ENCODE measurements at regions not wholly inside any gene's neighbourhood (a gene's known extent, or its start where the extent isn't known, plus 50 kb on each side); places are given as distances from the start of the nearest gene placed in this dataset.

GRCh38 chr6:44575644-44576043 is 188.1 kb downstream of the CDC5L start:
- TF ChIP-seq, protein P1, sequence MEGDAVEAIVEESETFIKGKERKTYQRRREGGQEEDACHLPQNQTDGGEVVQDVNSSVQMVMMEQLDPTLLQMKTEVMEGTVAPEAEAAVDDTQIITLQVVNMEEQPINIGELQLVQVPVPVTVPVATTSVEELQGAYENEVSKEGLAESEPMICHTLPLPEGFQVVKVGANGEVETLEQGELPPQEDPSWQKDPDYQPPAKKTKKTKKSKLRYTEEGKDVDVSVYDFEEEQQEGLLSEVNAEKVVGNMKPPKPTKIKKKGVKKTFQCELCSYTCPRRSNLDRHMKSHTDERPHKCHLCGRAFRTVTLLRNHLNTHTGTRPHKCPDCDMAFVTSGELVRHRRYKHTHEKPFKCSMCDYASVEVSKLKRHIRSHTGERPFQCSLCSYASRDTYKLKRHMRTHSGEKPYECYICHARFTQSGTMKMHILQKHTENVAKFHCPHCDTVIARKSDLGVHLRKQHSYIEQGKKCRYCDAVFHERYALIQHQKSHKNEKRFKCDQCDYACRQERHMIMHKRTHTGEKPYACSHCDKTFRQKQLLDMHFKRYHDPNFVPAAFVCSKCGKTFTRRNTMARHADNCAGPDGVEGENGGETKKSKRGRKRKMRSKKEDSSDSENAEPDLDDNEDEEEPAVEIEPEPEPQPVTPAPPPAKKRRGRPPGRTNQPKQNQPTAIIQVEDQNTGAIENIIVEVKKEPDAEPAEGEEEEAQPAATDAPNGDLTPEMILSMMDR (IDR thresholded peaks at IDR 0.05): no peak
- TF ChIP-seq POLR2A (IDR thresholded peaks at IDR 0.05): no peak

All from vagina (tissue), 2 donors.